AG10803 (cell line): ENCODE measurements at regions not wholly inside any gene's neighbourhood (a gene's known extent, or its start where the extent isn't known, plus 50 kb on each side); places are given as distances from the start of the nearest gene placed in this dataset.

Source experiments
- DNase-seq: peaks from one replicate; pipeline ENCODE4 v3.0.0; 2010; ENCODE audit warnings: low read depth
- H3K4me3 ChIP-seq: 2 replicates; pipeline ENCODE4 v1.5.1; 2011; ENCODE audit warnings: mild to moderate bottlenecking, low read length, control low read depth
- CTCF ChIP-seq: conservative IDR thresholded peaks from 2 replicates; pipeline ENCODE4 v1.5.1; 2011; ENCODE audit warnings: mild to moderate bottlenecking, low read length, control low read depth, inconsistent platforms

GRCh38 chr18:5620289-5620688 is 76.5 kb upstream of the EPB41L3 start:
- no peak for DNase-seq
- TF ChIP-seq CTCF: no peak
- H3K4me3 ChIP-seq: no peak overlapping the region

- no peak overlapping the region for H3K4me3 ChIP-seq
- no peak for TF ChIP-seq CTCF
Observed at GRCh38 chr18:5619376-5619775, 75.6 kb upstream of the EPB41L3 start.

GRCh38 chr18:5618047-5618688 is 74.4 kb upstream of the EPB41L3 start:
- DNase-seq: no peak
- no peak overlapping the region for H3K4me3 ChIP-seq
- no peak for TF ChIP-seq CTCF

More at GRCh38 chr18:5619376-5619775, 75.6 kb upstream of the EPB41L3 start:
- DNase-seq: no peak

- no peak for DNase-seq
- TF ChIP-seq CTCF: no peak
- H3K4me3 ChIP-seq: no peak overlapping the region
Observed at GRCh38 chr18:5611221-5611620, 67.4 kb upstream of the EPB41L3 start.

GRCh38 chr18:5608846-5609245 is 65.0 kb upstream of the EPB41L3 start:
- no peak overlapping the region for H3K4me3 ChIP-seq
- DNase-seq: no peak
- TF ChIP-seq CTCF: no peak

- no peak for DNase-seq
- H3K4me3 ChIP-seq: no peak overlapping the region
- TF ChIP-seq CTCF: no peak
Observed at GRCh38 chr18:5606951-5607350, 63.2 kb upstream of the EPB41L3 start.

- TF ChIP-seq CTCF: no peak
- H3K4me3 ChIP-seq: no peak overlapping the region
- DNase-seq: no peak
Observed at GRCh38 chr18:5604778-5605177, 61.0 kb upstream of the EPB41L3 start.
